ENCODE measurements at regions not wholly inside any gene's neighbourhood (a gene's known extent, or its start where the extent isn't known, plus 50 kb on each side); places are given as distances from the start of the nearest gene placed in this dataset.

DNA sequence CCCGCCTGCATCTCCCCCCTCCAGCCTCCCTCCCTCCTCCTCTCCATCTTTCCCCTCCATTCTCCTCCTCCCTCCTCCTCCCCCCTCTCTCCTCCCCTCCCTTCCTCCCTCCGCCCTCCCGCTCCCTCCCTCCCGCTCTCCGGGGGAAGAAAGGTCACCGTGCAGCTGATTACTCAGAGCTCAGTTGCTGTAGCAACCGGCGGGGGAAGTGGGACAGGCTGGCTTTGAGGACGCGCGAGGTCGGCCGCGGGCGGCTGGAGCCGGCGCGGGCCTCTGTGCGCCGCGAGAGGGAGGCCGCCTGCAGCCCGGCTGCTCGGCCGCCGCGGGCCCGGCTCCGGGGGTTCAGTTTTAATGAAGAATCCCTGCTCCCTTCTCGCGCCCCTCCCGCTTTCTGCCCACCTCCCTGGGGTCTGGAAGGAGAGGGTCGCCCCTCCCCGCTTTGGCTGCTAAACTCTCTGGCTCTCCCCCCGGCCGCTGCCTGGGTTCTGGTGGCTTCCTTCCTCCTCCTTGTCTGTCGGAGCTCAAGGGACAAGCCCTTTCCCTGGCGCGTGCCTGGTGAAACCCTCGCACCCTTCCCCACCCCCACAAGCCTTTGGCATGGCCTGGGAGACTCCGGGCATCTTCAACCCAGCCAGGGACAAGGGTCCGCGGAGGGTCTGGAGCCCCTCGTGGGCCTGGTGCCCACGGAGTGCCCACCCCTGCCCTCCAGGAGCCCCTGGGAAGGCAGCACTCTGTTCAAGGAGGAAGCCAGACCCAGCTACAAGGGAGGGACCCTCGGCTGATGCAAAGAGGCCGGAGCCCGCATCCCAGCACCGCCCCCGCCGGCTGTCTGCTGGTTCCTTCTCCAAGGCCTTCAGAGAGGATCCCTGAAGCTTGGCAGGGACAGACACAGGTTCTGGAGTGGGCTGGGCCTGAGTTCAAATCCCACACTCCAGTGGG is 160.3 kb downstream of the C9orf50 start:
- DNase-seq (peak; percentile 91), ATAC-seq (peak; percentile 95)
- Histone ChIP-seq H3K9me3 (ENCODE audit: low read length) (no peaks in the 10 kb centered on the region), H3K9ac (ENCODE audit: low read length) (peak overlapping the region; percentile 74), H4K20me1 (ENCODE audit: low read length) (no peaks in the 10 kb centered on the region), H3K27ac (ENCODE audit: low read length) (peak overlapping the region; percentile 64), H3K9me2 (replicated peaks; ENCODE audit: low read length) (no peaks in the 10 kb centered on the region), H2AFZ (ENCODE audit: low read length) (peak overlapping the region; percentile 60), H3K36me3 (ENCODE audit: low read depth, low read length) (no peaks in the 10 kb centered on the region), H3K4me2 (ENCODE audit: low read length) (peak overlapping the region; percentile 92), H3K4me1 (ENCODE audit: insufficient read depth, low read length) (peaks cover 9% of the 10 kb centered on the region), H3F3A (ENCODE audit: low read length, unreplicated experiment) (no peaks in the 10 kb centered on the region), H3K4me3 (ENCODE audit: low read length) (peak overlapping the region; percentile 62), H3K79me2 (ENCODE audit: low read length) (no peaks in the 10 kb centered on the region), H3K27me3 (ENCODE audit: low read length) (no peaks in the 10 kb centered on the region)
- ChIA-PET POLR2A (ENCODE audit: unreplicated experiment) (interaction anchor here (0.5 to 1.3 kb wide), 8 partner anchors 22 to 151 kb away, joined by 3 to 14 read pairs (median 12); no protein-coding TSS in a partner anchor), CTCF (interaction anchor here (0.6 to 0.7 kb wide), 3 partner anchors 29 to 148 kb away, joined by 3 to 10 read pairs (median 4); no protein-coding TSS in a partner anchor)
- no peak for TF ChIP-seq EZH2 (IDR thresholded peaks at IDR 0.05; ENCODE audit: low read length, unreplicated experiment)
- TF ChIP-seq, protein P1, sequence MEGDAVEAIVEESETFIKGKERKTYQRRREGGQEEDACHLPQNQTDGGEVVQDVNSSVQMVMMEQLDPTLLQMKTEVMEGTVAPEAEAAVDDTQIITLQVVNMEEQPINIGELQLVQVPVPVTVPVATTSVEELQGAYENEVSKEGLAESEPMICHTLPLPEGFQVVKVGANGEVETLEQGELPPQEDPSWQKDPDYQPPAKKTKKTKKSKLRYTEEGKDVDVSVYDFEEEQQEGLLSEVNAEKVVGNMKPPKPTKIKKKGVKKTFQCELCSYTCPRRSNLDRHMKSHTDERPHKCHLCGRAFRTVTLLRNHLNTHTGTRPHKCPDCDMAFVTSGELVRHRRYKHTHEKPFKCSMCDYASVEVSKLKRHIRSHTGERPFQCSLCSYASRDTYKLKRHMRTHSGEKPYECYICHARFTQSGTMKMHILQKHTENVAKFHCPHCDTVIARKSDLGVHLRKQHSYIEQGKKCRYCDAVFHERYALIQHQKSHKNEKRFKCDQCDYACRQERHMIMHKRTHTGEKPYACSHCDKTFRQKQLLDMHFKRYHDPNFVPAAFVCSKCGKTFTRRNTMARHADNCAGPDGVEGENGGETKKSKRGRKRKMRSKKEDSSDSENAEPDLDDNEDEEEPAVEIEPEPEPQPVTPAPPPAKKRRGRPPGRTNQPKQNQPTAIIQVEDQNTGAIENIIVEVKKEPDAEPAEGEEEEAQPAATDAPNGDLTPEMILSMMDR (conservative IDR thresholded peaks at IDR 0.05; ENCODE audit: low read depth, low read length): no peak
- TF ChIP-seq EZH2phosphoT487 (IDR thresholded peaks at IDR 0.05; ENCODE audit: borderline replicate concordance, low read length): no peak
- intact Hi-C loops (cut with micrococcal nuclease): no loop called here
- BruUV-seq (replicated peaks): TSS peak; percentile 71

DNA sequence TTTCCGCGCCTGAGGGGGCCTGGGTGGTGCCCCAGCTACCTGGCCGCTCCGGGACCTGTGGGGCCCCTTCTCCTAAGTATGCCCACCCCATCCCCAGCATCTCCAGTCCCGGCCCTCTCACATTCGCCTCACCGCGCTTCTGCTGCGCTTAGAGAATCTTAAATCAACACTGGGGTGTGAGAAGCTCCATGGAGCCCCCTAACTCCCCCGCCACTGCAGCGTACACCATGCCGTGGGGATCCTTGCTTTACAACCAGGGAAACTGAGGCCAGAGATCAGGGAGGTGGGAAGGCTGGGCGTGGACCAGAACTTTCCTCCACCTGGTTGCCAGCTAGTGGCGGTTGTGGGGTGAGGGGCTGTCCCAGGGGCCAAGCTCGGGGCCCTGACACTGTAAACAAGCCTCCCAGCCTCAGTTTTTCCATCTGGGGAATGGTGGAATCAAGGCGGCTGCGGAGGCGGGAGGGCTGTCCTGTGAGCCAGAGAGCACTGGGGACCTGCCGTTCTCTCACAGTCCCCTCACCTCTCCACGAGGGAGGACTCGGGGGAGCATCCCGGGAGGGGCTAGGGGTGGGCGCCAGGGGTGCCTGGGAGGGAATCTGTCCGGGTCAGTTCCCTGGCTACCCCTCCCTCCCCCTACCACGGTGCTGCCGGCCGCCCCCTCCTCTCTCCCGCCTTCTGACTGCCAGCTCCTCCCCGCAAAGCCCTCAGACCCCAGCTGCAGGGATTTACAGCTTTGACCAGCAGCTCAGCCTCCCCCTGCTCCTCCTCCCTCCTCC is 161.2 kb downstream of the C9orf50 start:
- no TSS peak for BruUV-seq (replicated peaks)
- H4K20me1 ChIP-seq (ENCODE audit: low read length): no peaks in the 10 kb centered on the region
- POLR2A ChIA-PET (ENCODE audit: unreplicated experiment): interaction anchor here (0.5 to 1.3 kb wide), 7 partner anchors 22 to 152 kb away, joined by 3 to 14 read pairs (median 12); no protein-coding TSS in a partner anchor
- no peaks in the 10 kb centered on the region for H3K79me2 ChIP-seq (ENCODE audit: low read length)
- H3K4me2 ChIP-seq (ENCODE audit: low read length): no peak overlapping the region
- no peaks in the 10 kb centered on the region for H3F3A ChIP-seq (ENCODE audit: low read length, unreplicated experiment)
- no peak overlapping the region for H2AFZ ChIP-seq (ENCODE audit: low read length)
- no peaks in the 10 kb centered on the region for H3K9me2 ChIP-seq (replicated peaks; ENCODE audit: low read length)
- TF ChIP-seq EZH2phosphoT487 (IDR thresholded peaks at IDR 0.05; ENCODE audit: borderline replicate concordance, low read length): no peak
- TF ChIP-seq EZH2 (IDR thresholded peaks at IDR 0.05; ENCODE audit: low read length, unreplicated experiment): no peak
- TF ChIP-seq, protein P1 (conservative IDR thresholded peaks at IDR 0.05; ENCODE audit: low read depth, low read length): no peak
- no peaks in the 10 kb centered on the region for H3K9me3 ChIP-seq (ENCODE audit: low read length)
- no peak for DNase-seq
- no peak overlapping the region for H3K4me3 ChIP-seq (ENCODE audit: low read length)
- CTCF ChIA-PET: interaction anchor here (0.7 kb wide), 1 partner anchor 30 kb away, joined by 3 read pairs; no protein-coding TSS in a partner anchor
- peak; percentile 13; the same call in 1 of the 2 replicates for ATAC-seq
- no peaks in the 10 kb centered on the region for H3K36me3 ChIP-seq (ENCODE audit: low read depth, low read length)
- H3K27me3 ChIP-seq (ENCODE audit: low read length): no peaks in the 10 kb centered on the region
- peaks cover 9% of the 10 kb centered on the region for H3K4me1 ChIP-seq (ENCODE audit: insufficient read depth, low read length)
- intact Hi-C loops (cut with micrococcal nuclease): no loop called here
- H3K9ac ChIP-seq (ENCODE audit: low read length): no peak overlapping the region
- no peak overlapping the region for H3K27ac ChIP-seq (ENCODE audit: low read length)

Measured in PC-3 (cell line).